ENCODE measurements at regions not wholly inside any gene's neighbourhood (a gene's known extent, or its start where the extent isn't known, plus 50 kb on each side); places are given as distances from the start of the nearest gene placed in this dataset.

DNA sequence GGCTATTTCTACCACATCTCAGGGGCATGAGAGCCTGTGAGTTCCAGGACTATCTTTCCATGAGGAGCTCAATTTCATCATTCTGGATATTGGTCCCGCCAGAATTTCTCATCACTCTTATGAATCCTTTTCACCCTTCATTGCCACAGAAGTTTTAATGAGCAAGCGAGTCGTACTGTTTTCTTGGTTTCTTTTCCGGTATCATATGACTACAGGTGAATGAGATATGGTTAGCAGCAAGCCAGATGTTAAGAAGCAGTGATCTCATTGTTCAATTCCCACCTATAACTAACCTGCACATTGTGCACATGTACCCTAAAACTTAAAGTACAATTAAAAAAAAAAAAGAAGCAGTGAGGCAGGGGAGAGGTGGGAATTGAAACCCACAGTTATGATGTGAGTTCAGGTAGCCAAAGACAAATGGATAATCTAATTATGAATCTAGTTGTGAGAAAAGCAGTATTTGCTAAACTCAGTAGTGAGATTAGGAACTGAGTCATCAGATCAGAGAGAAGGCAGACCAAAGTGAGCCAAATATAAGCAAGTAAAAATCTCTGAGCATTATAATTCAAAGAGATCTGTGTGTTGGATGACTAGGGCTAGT lies 78.0 kb upstream of the ELOVL5 start:
- TF ChIP-seq TEAD4 (IDR thresholded peaks at IDR 0.05; ENCODE audit: borderline replicate concordance, insufficient read depth) = no peak
- no peak for TF ChIP-seq TCF12 (IDR thresholded peaks at IDR 0.05)
- no peaks in the 10 kb centered on the region for H4K20me1 ChIP-seq (ENCODE audit: insufficient read depth)
- no peaks in the 10 kb centered on the region for H3F3A ChIP-seq (replicated peaks; ENCODE audit: insufficient read depth)
- no peaks in the 10 kb centered on the region for H3K36me3 ChIP-seq (replicated peaks in 1 of 2; ENCODE audit: control insufficient read depth in 1 of 2, insufficient read depth in 2 of 2, low read length in 1 of 2)
- no peak for DNase-seq
- no peak overlapping the region for H3K4me2 ChIP-seq
- POLR2A ChIA-PET = interaction anchor here (0.6 kb wide), 1 partner anchor 256 kb away, joined by 3 read pairs; no protein-coding TSS in a partner anchor
- H3K9me2 ChIP-seq = no peaks in the 10 kb centered on the region
- no peak overlapping the region for H2AFZ ChIP-seq (ENCODE audit: low read depth)
- 44% methylated on average over 4 of the region's 4 CpGs for WGBS (ENCODE audit: low lambda C conversion rate)
- no peaks in the 10 kb centered on the region for H3K79me2 ChIP-seq (ENCODE audit: insufficient read depth)
- no peak overlapping the region for H3K27ac ChIP-seq (ENCODE audit: low read depth in 2 of 2, low read length in 1 of 2)
- H3K27me3 ChIP-seq (ENCODE audit: insufficient read depth) = peaks cover 5% of the 10 kb centered on the region; the same call in 1 of the 2 replicates
- no peak overlapping the region for H3K4me3 ChIP-seq (ENCODE audit: low read depth in 2 of 2, low read length in 1 of 2)
- no peak overlapping the region for H3K9ac ChIP-seq
- CTCF ChIA-PET = interaction anchor here (0.8 to 1.0 kb wide), 2 partner anchors 255 to 763 kb away, joined by 3 read pairs; no protein-coding TSS in a partner anchor
- H3K9me3 ChIP-seq = no peaks in the 10 kb centered on the region
- H3K4me1 ChIP-seq (ENCODE audit: control insufficient read depth in 1 of 2, insufficient read depth in 2 of 2, low read depth in 1 of 2, low read length in 1 of 2) = no peaks in the 10 kb centered on the region

GRCh38 chr6:53426117-53426516 lies 77.4 kb upstream of the ELOVL5 start:
- Histone ChIP-seq H3F3A (replicated peaks; ENCODE audit: insufficient read depth) (no peaks in the 10 kb centered on the region), H3K27me3 (ENCODE audit: insufficient read depth) (peaks cover 5% of the 10 kb centered on the region; the same call in 1 of the 2 replicates), H3K27ac (ENCODE audit: low read depth in 2 of 2, low read length in 1 of 2) (no peak overlapping the region), H3K4me1 (ENCODE audit: control insufficient read depth in 1 of 2, insufficient read depth in 2 of 2, low read depth in 1 of 2, low read length in 1 of 2) (no peaks in the 10 kb centered on the region), H3K9me2 (no peaks in the 10 kb centered on the region), H3K36me3 (replicated peaks in 1 of 2; ENCODE audit: control insufficient read depth in 1 of 2, insufficient read depth in 2 of 2, low read length in 1 of 2) (no peaks in the 10 kb centered on the region), H2AFZ (ENCODE audit: low read depth) (no peak overlapping the region), H3K4me2 (no peak overlapping the region), H3K9ac (no peak overlapping the region), H3K4me3 (ENCODE audit: low read depth in 2 of 2, low read length in 1 of 2) (no peak overlapping the region), H4K20me1 (ENCODE audit: insufficient read depth) (no peaks in the 10 kb centered on the region), H3K79me2 (ENCODE audit: insufficient read depth) (no peaks in the 10 kb centered on the region), H3K9me3 (no peaks in the 10 kb centered on the region)
- 58% methylated on average over 3 of the region's 3 CpGs for WGBS (ENCODE audit: low lambda C conversion rate)
- DNase-seq = no peak
- TF ChIP-seq, protein P1, sequence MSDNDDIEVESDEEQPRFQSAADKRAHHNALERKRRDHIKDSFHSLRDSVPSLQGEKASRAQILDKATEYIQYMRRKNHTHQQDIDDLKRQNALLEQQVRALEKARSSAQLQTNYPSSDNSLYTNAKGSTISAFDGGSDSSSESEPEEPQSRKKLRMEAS (IDR thresholded peaks at IDR 0.05; ENCODE audit: low read depth) = no peak
- TF ChIP-seq SMC3 (IDR thresholded peaks at IDR 0.05; ENCODE audit: low read depth, low read length) (no peak), RAD21 (IDR thresholded peaks at IDR 0.05; ENCODE audit: low read length) (no peak), NRF1 (IDR thresholded peaks at IDR 0.05; ENCODE audit: low read depth, low read length) (no peak), IRF3 (IDR thresholded peaks at IDR 0.05; ENCODE audit: low read depth, low read length) (no peak), TCF12 (IDR thresholded peaks at IDR 0.05) (no peak)
- TF ChIP-seq, protein P2, sequence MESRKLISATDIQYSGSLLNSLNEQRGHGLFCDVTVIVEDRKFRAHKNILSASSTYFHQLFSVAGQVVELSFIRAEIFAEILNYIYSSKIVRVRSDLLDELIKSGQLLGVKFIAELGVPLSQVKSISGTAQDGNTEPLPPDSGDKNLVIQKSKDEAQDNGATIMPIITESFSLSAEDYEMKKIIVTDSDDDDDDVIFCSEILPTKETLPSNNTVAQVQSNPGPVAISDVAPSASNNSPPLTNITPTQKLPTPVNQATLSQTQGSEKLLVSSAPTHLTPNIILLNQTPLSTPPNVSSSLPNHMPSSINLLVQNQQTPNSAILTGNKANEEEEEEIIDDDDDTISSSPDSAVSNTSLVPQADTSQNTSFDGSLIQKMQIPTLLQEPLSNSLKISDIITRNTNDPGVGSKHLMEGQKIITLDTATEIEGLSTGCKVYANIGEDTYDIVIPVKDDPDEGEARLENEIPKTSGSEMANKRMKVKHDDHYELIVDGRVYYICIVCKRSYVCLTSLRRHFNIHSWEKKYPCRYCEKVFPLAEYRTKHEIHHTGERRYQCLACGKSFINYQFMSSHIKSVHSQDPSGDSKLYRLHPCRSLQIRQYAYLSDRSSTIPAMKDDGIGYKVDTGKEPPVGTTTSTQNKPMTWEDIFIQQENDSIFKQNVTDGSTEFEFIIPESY (IDR thresholded peaks at IDR 0.05; ENCODE audit: borderline replicate concordance, low read depth) = no peak
- ChIA-PET CTCF (interaction anchor here (0.6 kb wide), 1 partner anchor 11 kb away, joined by 3 read pairs; no protein-coding TSS in a partner anchor), POLR2A (interaction anchor here (0.6 kb wide), 1 partner anchor 255 kb away, joined by 3 read pairs; no protein-coding TSS in a partner anchor)
